ENCODE measurements at regions not wholly inside any gene's neighbourhood (a gene's known extent, or its start where the extent isn't known, plus 50 kb on each side); places are given as distances from the start of the nearest gene placed in this dataset.
"Not testable (repeated sequence)": the region's sequence is repeated elsewhere in the genome, so short reads cannot be mapped to it uniquely, and the experiment has no call there.

DNA sequence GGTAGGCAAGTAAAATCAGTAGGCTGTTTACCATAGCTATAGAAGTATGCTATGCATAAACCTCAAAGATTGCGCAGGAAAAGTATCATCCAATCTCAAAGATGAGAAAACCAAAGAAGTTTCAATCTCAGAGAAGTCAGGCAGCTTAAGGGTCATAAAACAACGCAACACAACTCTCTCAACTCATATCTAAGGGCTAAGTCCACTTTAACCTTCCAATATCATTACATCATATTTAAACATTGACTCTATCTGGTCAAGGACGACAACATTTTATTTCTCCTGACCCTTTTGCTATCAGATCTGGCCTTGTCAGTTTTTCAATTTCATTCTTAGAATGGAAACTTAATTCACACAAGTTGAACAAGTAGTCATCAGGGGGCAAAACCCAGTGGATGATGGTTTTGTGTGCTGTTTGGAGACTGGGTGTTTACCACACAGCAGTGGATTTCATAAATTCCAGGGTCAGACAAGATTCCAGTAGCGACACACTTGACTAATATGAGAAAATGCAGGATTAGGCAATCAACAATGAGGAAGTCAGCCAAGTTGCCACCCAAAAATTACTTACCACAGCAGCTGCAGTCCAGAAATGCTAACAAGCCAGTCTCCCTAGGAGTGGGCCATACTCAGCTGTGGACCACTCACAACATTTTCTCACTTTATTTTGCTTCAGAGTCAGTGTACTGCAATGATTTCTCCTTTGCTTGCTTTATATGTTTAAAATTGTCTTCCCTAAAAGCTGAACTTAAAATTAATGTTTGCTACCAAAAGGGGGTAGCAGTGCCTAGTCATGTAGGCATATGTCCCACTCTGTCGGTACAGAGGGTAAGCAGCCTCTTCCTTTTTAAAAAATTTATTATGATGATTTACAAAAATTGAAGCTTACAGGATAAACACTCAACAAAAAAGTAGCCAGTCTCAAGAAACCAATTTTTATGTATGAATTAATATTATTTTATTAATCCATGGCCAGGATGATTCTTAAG is 131.9 kb upstream of the NBPF9 start:
- not testable (repeated sequence) for DNase-seq

DNA sequence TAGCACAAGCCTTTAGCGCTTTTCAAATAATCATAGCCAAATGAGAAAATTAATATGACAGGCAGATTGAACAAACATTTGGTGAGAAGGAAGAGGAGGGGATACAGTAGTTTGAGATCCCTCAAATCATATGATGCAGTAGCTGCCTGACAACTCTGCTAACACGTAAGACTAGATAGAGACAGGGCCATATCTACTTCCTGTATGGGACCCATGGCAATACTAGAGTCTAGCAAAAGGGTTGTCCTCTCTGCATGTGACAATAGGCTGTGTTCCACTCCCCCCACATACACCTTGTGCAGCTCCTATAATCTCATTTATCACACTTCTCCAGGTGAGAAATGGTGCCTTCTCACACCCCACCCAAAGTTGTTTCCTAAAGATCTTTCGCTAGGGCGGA is 134.2 kb upstream of the NBPF9 start:
- DNase-seq, result not testable (repeated sequence)

DNA sequence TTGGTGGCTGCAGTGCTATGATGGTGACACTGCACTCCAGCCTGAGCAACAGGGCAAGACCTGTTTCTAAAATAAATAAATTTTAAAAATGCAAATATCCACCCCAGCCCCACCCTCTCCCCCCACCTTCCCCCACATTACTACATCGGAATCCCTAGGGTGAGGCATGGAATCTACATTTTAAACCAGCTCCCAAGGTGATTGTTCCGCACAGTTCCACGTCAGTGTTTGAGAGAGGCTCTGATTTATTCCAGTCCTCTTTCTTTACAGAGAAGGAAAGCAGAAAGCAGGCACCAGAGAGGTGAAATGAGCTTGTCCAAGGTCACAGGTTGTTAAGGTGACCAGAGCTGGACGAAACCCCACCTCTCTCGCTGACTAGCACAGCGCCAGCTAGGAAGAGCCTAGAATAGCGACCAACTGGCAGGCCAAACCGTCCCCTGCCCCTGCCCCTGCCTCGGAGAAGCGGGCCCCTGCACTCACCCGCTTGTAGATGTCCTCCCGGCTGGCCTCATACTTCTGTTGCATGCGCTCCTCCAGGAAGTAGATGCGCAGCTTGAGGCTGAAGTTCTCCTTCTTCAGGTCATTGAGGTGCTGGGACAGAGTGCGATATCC is 136.7 kb upstream of the NBPF9 start:
- DNase-seq, result not testable (repeated sequence)

DNA sequence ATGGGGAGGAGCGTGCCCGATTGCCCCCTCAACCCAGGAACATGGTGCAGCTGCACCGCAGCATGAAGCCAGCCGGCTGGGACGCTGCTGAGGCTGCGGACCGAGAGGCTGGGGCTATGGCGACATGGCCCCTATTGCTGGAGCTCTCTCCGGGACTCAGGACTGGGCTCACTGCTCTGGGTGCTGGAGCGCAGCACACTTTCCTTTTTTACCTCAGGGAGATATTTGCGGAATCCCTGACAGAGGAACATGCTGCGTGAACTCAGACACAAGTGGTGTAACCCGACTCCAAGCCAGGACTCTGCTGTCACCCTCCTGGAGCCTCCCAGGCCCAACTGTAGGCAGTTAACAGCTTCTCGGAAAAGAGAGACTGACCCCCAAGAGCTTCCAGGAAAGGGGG is 137.2 kb upstream of the NBPF9 start:
- not testable (repeated sequence) for DNase-seq

DNA sequence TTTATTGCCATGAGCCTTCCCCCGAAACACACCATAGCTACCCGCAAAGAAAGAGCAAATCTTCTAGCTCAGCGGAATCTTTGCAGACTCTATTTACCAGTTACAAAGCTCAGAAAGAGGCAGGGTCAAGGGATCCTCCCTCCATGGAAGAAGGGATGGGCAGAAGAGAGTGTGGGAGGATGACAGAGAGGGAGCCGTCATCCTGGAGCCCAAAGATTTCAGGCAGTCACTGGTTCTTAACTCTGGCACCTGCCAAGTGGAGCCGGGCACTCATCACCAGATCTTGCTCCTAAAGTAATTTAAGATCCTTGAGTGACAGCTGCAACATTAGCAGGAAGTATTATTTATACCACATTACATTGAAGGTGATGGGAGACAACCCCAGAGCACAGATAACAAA is 137.9 kb upstream of the NBPF9 start:
- not testable (repeated sequence) for DNase-seq

DNA sequence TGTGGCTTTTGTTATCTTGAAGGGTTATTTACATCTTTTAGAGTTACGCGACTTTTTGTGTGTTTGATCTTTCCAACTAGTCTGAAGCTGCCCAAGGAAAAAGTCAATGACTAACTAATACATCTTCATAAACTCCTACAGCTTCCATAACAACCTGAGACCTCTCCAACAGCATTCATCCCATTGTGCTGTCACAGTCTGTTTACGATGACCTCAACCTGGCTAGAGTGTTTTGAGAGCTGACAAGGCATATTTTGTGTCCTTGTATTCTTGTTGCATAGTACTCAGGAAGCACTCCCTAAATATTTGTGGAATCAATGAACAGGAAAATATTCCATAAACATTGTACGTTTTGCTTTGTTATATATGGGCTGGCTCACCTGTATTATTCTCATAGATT is 140.2 kb upstream of the NBPF9 start:
- not testable (repeated sequence) for DNase-seq

DNA sequence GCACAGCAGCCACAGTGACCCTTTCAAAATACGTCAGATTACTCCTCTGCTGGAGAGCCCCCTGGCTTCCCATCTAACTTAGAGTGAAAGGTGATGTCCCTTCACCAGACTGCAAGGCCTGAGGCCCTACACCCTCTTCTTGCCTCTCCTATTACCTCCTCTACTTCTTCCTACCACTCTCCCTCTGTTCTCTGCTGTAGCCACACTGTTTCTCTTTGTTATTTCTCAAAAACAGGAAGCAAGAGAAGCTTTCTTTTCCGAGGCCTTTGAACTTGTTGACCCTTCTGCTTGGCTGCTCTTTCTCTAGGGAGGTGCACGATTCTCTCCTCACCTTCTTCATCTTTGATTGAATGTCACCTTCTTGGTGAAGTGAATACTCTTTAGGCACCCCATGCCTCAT is 141.3 kb upstream of the NBPF9 start:
- not testable (repeated sequence) for DNase-seq

DNA sequence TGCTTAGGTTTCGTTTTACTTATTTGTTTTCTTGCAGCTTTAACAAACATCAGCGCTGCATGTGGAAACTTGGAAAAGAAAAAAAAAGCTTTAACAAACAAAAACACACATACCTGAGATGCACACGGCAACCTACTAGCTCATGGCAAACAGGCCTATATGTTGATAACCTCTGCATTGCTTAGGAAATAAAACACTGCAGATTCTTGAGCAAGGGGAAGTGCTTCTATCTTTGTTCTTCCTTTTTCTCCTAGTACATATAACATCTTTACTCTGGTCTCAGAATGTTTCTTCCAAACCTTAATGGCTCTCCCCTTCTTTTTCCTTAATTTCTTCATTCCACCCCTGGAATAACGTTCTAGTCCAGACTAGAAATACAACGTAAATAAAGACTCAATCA is 142.9 kb upstream of the NBPF9 start:
- not testable (repeated sequence) for DNase-seq

DNA sequence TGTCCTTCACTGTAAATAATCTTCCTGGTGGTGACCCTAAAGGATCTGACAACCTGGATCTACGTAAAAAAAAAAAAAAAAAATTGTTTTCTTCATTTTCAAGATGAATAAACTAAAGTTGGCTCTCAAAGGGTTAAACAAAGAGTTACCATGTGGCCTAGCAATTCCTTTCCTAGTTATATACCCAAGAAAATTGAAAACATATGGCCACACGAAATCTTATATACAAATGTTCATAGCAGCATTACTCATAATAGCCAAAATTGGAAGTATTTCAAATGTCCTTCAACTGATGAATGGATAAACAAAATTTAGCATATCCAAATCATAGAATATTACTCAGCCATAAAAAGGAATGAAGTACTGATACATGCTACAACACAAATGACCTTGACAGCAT is 145.3 kb upstream of the NBPF9 start:
- not testable (repeated sequence) for DNase-seq

DNA sequence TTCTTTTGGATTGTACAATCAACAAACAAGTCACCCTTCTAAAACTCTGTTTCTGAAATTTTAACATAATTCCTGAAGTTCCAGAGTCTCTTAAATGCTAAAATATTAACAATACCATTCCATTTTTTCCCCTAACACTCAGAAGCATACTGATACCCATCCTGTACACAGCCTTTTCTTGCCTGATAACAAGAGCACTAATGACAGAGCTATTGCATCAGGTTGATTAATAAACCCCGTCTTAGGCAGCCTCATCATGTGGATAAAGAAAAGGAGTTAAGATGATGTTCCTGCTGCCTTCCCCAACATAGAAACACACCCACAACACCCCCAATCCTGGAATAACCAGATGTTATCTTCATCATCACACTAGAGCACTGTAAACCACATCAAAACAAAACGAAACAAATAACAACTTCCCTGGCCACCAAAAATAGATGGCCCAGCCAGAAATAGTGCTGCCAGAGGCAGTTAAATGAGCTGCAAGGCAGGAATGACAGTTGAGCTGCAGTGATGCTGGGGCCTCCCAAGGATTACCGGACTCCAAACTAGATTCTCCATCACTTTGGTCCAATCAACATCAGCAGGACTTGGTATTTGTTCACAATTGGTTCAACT is 146.6 kb upstream of the NBPF9 start:
- not testable (repeated sequence) for DNase-seq

DNA sequence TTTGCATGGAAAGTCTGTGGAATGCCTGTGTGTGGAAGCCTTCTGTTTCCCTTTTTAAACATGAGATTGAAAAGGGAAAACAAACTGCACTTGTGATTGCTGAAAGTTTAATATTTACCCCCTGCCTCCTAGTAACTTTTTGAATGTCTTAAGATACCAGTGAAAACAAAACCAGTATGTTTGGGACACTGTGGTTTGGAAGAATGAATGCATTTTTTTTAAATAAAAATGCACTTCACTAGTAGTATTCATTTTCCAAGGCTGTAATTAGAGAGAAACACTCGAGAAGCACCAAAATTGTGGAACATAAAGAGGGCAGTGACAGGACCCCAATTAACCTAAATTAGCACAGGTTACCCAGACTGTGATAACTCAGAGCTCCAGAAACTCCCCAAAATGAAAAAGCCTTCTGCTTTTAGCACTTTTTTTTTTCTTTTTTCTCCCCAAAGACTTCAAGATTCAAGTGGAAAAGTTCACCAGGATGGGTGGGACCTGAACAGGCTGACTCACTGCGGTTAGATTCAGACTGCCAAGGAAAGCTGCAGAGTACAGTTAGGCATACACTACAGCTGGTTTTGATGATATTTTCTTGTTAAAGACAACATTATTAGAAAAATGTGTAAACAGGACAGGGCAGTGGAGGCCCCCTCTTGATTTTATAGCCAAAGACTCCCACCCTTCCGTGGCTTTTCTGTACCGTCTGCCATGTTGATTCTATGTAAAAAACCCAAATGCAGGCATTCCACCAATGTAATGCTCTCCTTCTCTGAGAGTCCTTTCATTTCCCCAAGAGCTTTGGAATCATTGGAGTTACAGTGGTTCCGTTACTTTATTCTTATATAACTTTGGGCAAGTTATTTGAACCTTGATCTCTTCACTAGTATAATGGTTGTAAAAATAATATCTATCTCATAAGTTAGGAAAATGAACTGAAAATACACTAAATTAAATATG is 151.8 kb upstream of the NBPF9 start:
- not testable (repeated sequence) for DNase-seq

DNA sequence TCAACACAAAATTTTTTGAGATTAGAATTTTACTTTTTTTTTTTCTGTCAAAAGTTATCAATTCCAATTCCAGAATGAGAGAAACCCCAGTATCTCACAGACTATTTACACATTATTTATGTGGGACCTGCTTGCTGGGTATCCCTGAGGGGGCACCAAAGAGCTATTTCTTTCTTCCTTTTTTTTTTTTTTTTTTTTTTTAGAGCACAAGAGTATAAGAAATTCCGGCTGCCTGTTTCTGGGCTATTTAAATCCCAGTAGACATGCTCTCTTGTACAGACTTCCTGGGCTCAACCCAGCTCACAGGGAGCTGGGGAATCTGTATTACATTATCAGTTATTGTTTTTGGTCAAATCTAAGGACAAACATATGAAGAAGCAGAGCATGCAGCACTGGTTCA is 156.9 kb upstream of the NBPF9 start:
- DNase-seq, result not testable (repeated sequence)

DNA sequence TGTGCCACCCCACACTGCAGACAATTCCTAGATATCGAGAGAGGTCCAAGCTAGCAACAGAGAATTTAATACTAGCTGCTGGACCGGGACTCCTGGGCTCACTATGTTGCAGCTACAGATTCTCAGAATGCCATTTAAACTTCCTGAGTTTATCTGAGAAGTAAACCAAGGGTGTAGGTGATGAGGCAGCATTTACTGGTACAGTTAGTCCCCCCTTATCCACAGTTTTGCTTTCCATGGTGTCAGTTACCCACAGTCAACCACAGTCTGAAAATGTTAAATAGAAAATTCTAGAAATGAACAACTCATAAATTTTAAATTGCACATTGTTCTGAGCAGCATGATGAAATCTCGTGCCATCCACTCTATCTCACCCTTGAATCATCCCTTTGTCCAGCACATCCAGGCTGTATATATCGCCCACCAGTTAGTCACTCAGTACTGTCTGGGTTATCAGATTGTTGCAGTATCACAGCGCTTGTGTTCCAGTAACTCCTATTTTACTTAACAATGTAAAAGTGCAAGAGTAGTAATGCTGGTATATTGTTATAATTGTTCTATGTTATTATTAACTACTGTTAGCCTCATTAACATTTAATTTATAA is 157.5 kb upstream of the NBPF9 start:
- not testable (repeated sequence) for DNase-seq

DNA sequence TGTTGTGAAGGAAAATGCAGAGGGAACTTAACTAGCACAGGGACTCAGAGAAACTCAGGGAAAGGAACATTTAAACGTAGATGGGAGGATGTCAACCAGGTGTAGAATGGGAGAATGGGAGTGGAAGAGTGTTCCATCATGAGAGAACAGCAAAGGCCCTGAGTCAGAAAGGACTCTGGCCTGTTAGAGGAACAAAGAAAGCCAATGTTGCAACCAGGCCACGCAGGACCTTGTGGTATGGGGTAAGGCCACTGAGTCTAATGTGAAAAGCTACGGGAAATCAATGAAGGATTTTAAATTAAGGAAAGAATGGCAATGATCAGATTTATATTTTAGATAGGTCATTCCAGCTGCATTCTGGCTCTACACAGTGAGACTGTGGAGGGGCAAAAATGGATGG is 163.9 kb upstream of the NBPF9 start:
- DNase-seq, result not testable (repeated sequence)

DNA sequence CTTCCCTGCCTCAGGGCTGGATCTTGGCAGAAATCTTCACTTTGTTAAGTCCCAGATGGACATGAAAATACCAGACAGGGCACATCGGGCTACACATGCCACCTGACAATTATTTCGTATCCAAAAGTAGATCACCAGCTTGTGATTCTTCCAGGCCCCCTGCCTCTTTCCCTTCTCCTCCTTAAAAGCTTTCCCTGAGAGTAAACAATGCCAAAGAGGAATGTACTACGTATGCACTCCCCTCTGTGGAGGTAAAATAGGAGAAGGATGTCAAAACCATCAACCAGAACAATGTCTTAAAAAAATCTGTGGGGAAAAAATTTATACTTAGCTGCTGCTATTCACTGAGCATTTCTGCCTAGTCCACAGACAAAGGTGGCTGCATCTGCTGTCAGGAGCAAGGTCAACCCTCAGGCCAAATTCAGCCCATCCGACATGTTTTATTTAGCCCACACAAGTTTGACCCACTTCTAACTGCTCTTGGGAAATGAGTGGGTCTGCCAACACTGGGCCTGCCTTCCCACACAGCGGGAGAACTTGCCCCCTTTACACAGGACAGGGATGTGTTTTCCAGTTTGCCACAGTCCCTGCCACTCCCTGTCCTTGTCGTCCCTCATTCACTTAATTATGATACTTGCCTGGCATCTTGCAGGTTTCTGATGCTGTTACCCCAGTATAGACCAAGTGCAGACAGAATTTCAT is 165.8 kb upstream of the NBPF9 start:
- not testable (repeated sequence) for DNase-seq

DNA sequence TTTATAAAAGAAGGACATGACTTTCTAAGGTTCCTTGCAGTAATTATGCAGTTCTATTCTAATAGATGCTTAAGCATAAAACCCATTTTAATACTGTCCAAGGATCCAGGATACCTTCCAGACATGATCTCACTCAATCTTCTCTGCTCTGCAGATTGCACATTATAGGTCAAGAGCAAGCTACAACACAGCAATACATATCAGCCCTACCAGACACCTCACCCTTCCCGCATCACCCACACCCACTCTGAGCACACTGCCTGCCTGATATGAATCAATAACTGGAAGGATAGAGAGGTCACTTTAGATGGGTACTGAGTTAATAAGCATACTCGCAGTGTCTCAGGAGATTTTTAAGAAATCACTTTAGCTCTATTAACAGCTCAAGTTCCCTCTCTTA is 166.5 kb upstream of the NBPF9 start:
- DNase-seq, result not testable (repeated sequence)

DNA sequence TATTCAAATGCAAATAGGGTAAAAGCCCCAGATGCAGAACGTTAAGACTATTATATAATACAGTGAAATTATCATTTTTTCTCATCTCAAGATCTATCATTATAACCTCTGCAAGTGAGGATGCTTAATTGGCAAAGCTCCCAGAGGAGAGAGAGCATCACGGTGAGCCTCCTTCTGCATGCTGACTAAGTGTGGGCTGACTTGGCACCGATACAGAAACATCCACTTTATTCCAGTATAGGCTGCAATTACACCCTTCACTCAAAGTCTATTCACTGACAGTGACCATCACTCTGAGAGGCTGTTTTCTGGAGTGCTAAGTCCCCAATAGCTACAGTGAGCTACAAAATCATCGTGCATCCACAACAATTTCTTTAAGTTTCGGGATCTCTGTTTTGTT is 171.1 kb upstream of the NBPF9 start:
- not testable (repeated sequence) for DNase-seq

DNA sequence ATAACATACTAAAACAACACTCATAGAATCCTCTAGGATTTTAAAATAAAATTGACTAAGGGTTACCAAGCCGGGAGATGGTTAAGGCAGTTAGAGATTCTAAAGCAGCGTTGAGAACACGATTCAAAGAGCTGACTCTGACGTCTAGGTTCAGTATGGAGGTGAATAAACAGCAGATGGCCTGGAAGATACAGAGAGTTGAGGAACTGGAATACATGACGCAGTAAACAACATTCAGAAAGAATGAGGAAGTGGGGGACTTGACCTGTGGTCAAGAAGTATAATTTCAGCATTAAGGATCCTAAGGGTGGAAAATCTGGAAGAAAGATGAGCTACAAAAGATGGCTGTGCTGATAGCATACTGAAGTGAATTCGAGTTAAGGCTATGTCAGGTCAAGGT is 172.5 kb upstream of the NBPF9 start:
- DNase-seq, result not testable (repeated sequence)

DNA sequence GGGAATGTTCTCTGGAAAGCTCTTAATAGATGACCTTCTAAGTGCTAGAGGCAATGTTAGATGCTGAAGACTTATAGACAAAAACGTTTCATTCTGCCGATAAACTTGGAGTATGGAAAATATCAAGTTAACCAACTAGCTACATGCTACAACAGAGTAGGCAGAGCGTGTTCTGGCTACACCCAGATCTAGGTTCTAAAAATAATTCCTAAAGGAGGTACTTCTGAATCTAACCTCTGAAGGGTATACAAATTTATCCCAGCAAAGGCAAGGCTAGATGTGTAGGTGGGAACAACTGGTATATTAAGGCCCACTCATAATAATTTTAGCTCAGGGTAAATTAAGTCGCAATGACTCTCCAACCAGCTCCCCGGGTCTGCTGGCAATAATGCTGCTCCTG is 173.1 kb upstream of the NBPF9 start:
- not testable (repeated sequence) for DNase-seq

DNA sequence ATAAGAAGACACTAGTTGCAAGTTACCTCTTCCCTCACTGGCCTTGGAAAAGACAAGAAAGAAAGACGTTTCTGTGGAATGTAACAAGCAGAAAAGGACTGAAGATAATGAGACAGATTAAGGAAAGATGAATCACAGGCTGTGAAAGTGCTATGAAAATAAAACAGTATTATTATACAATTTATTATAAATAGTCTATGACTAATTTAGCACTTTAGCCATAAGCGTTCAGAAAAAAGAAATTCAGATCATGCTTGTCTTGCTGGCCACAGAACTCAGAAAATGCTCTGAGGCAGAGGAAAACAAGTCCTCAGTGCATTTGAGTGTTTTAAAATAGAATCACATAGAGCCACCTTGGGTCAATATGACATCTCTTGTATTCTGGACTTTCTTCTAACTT is 174.8 kb upstream of the NBPF9 start:
- not testable (repeated sequence) for DNase-seq

DNA sequence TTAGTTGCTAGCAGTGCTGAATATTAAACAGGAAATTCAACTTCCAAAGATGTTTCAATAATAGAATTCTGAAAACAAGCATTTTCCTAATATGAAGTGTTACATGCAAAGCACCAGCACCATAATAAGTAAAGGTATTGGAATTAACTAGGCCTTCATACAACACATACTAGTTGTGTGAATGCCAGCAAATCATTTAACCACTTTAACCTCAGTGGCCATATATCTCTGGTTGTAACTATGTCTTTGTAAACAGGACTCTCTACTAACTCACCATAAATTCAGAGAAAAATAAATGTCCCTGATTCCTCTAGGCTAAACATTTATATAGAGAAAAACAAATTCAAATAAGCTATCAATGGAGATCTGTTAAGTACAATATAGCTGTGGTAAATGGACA is 175.7 kb upstream of the NBPF9 start:
- DNase-seq, result not testable (repeated sequence)
